ENCODE measurements at regions not wholly inside any gene's neighbourhood (a gene's known extent, or its start where the extent isn't known, plus 50 kb on each side); places are given as distances from the start of the nearest gene placed in this dataset.

GRCh38 chr11:95717314-95717713 lies 72.3 kb downstream of the FAM76B start:
- DNase-seq (ENCODE audit: low spot score), result no peak

GRCh38 chr11:95716266-95716665 lies 73.3 kb downstream of the FAM76B start:
- DNase-seq (ENCODE audit: low spot score), result no peak

GRCh38 chr11:95715777-95716241 lies 73.8 kb downstream of the FAM76B start:
- DNase-seq (ENCODE audit: low spot score), result no peak

- DNase-seq (ENCODE audit: low spot score), result no peak
These were observed 74.5 kb downstream of the FAM76B start for GRCh38 chr11:95714843-95715776.

- no peak for DNase-seq (ENCODE audit: low spot score)
These were observed 76.2 kb downstream of the FAM76B start for GRCh38 chr11:95713428-95713827.

GRCh38 chr11:95711945-95712221 lies 77.7 kb downstream of the FAM76B start:
- no peak for DNase-seq (ENCODE audit: low spot score)

- DNase-seq (ENCODE audit: low spot score), result no peak
These were observed 78.2 kb downstream of the FAM76B start for GRCh38 chr11:95711162-95711944.

GRCh38 chr11:95708681-95709080 lies 80.9 kb downstream of the FAM76B start:
- no peak for DNase-seq (ENCODE audit: low spot score)

GRCh38 chr11:95706974-95707387 lies 82.6 kb downstream of the FAM76B start:
- no peak for DNase-seq (ENCODE audit: low spot score)

- DNase-seq (ENCODE audit: low spot score), result peak; percentile 13
These were observed 84.0 kb downstream of the FAM76B start for GRCh38 chr11:95705485-95706124.

GRCh38 chr11:95704865-95705264 lies 84.7 kb downstream of the FAM76B start:
- no peak for DNase-seq (ENCODE audit: low spot score)

- no peak for DNase-seq (ENCODE audit: low spot score)
These were observed 86.5 kb downstream of the FAM76B start for GRCh38 chr11:95703049-95703448.

- no peak for DNase-seq (ENCODE audit: low spot score)
These were observed 87.1 kb downstream of the FAM76B start for GRCh38 chr11:95702526-95702925.

GRCh38 chr11:95700471-95700817 lies 89.1 kb downstream of the FAM76B start:
- DNase-seq (ENCODE audit: low spot score), result no peak

GRCh38 chr11:95699631-95700470 lies 89.7 kb downstream of the FAM76B start:
- no peak for DNase-seq (ENCODE audit: low spot score)

GRCh38 chr11:95698676-95699557 lies 90.7 kb downstream of the FAM76B start:
- no peak for DNase-seq (ENCODE audit: low spot score)

- DNase-seq (ENCODE audit: low spot score), result no peak
These were observed 91.8 kb downstream of the FAM76B start for GRCh38 chr11:95697614-95698408.

- no peak for DNase-seq (ENCODE audit: low spot score)
These were observed 94.4 kb downstream of the FAM76B start for GRCh38 chr11:95695181-95695580.

GRCh38 chr11:95693298-95693697 lies 96.3 kb downstream of the FAM76B start:
- no peak for DNase-seq (ENCODE audit: low spot score)

Measured in HuH-7.5 (cell line).